SK-N-MC (cell line): ENCODE measurements at regions not wholly inside any gene's neighbourhood (a gene's known extent, or its start where the extent isn't known, plus 50 kb on each side); places are given as distances from the start of the nearest gene placed in this dataset.

ENCODE experiments used
- DNase-seq: peaks from one replicate; pipeline ENCODE4 v3.0.0-alpha.2; 2011; ENCODE audit warnings: low read depth, low spot score
- H3K27ac ChIP-seq: fragments of 200-600 bp; sonication (generic); 2 replicates; pipeline ENCODE4 v1.5.1; 2016; ENCODE audit warnings: mixed run types
- H3K36me3 ChIP-seq: fragments of 200-600 bp; sonication (generic); 2 replicates; pipeline ENCODE4 v1.6.1; 2017; ENCODE audit warnings: antibody characterized with exemption, low read length, mixed read lengths; ENCODE audit not compliant: insufficient read depth
- H3K4me3 ChIP-seq: fragments of 200-600 bp; sonication (generic); 2 replicates; pipeline ENCODE4 v1.5.1; 2016
- H3K9ac ChIP-seq: fragments of 200-600 bp; sonication (generic); 2 replicates; pipeline ENCODE4 v1.8.0; 2017; ENCODE audit warnings: mixed run types, mixed read lengths; ENCODE audit not compliant: insufficient read length
- H3K9me3 ChIP-seq: fragments of 200-600 bp; sonication (generic); 2 replicates; pipeline ENCODE4 v1.6.1; 2017; ENCODE audit warnings: low read depth, mild to moderate bottlenecking, antibody characterized with exemption, low read length, moderate library complexity, mixed read lengths
- EZH2 ChIP-seq: fragments of 200-600 bp; sonication (generic); IDR thresholded peaks from one replicate; pipeline ENCODE4 v1.6.1; 2017; ENCODE audit warnings: antibody characterized with exemption
- FOXP2 ChIP-seq: optimal IDR thresholded peaks from 2 replicates; pipeline ENCODE3; 2011; ENCODE audit warnings: mild to moderate bottlenecking, moderate library complexity; ENCODE audit not compliant: insufficient read depth; ENCODE audit errors: extremely low read length, control extremely low read depth
- POLR2AphosphoS5 ChIP-seq: IDR thresholded peaks from 2 replicates; pipeline ENCODE4 v1.6.1; 2012; ENCODE audit warnings: mild to moderate bottlenecking, low read depth, low read length, borderline replicate concordance

DNA sequence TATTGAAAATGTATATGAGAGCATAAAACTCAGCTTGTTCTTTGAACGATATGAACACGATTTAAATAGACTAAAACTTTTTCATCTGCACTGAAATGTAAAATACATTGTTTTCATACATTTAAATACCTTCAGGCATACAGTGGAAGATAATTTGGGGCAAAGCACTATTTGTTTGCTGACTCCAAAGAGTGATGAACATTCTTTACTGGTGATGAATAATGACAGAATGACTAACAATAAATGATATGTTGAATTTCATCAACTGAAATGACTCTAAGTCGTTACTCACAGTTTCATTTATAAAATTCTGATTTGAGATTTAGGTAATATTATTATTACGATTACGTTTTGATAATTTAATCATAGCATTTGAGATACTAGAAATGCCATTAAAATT lies 1160.1 kb downstream of the NLGN4X start:
- no peak for TF ChIP-seq EZH2
- TF ChIP-seq FOXP2, result no peak
- TF ChIP-seq POLR2AphosphoS5, result no peak
- Histone ChIP-seq H3K4me3 (no peak overlapping the region), H3K9me3 (no peaks in the 10 kb centered on the region), H3K9ac (no peak overlapping the region), H3K36me3 (no peaks in the 10 kb centered on the region), H3K27ac (no peak overlapping the region)
- DNase-seq, result no peak

DNA sequence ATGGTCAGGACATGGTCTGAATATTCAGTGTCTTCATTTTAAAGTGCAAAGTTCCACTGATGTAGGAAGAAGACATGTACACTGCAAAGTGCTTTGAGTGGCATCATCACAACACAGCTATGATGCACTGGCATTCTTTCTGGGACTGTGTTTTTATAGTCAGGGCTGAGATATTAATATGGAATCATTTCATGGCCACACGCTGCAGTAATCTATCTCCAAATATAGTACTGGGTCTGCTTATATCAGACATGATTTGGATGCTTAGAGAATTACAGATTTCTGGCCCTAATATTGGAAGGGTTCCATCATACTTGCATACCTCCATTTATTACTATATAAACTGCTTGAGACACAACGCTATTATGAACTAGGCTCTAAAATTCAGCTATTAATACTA lies 1170.9 kb downstream of the NLGN4X start:
- Histone ChIP-seq H3K27ac (no peak overlapping the region), H3K4me3 (no peak overlapping the region), H3K36me3 (no peaks in the 10 kb centered on the region), H3K9ac (no peak overlapping the region), H3K9me3 (no peaks in the 10 kb centered on the region)
- TF ChIP-seq FOXP2, result no peak
- no peak for TF ChIP-seq POLR2AphosphoS5
- no peak for TF ChIP-seq EZH2
- no peak for DNase-seq

DNA sequence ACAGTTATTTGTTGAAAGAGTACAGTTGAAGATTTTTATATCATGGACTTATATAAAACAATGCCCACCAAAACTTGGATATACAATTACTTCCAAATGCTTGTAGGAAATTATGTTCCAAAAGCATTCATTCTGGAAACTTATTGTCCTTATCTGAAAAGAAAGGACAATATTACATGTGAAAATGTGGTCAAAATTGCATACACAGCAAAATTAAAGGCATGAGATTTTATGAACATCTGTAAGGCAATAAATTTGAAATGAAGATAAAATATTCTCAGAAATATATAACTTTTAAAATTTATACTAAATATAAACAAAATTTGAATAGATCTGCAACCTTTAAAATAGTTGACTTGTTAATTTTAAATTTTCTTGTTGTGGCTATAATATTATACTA lies 1173.8 kb downstream of the NLGN4X start:
- Histone ChIP-seq H3K9me3 (no peaks in the 10 kb centered on the region), H3K4me3 (no peak overlapping the region), H3K27ac (no peak overlapping the region), H3K36me3 (no peaks in the 10 kb centered on the region), H3K9ac (no peak overlapping the region)
- TF ChIP-seq EZH2 (no peak), FOXP2 (no peak), POLR2AphosphoS5 (no peak)
- DNase-seq, result no peak

DNA sequence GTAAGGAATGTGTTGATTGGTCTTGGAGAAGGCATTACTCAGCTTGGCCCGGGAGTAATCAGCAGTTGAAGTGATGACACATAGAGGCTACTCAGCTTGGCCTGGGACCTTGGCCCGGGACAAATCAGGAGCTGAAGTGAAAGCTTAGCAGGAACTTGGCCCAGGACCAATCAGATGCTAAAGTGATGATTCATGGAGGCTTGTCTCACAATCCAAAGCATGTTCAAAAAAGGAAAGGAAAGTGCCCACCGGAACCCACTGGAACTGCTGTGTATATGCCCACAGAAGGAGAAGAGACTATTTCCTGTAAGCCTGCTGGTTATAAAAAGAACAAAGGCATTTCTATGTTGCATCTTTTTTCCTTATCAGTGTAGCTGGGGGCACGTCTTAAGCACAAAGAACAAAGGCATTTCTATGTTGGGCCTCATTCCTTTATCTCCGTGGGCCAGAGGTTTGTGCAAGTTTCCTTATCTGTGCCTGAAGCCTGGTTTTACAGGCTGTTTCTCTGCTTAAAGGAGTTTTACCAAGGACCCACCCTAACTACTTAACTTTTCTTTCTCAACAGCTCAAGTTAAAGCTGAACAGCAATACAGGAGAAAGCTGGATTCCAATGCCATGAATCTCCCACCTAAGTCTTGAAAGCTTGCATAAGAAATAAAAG lies 1176.7 kb downstream of the NLGN4X start:
- Histone ChIP-seq H3K9ac (no peak overlapping the region), H3K9me3 (no peaks in the 10 kb centered on the region), H3K36me3 (no peaks in the 10 kb centered on the region), H3K27ac (no peak overlapping the region), H3K4me3 (no peak overlapping the region)
- TF ChIP-seq FOXP2 (no peak), EZH2 (no peak), POLR2AphosphoS5 (no peak)
- no peak for DNase-seq

DNA sequence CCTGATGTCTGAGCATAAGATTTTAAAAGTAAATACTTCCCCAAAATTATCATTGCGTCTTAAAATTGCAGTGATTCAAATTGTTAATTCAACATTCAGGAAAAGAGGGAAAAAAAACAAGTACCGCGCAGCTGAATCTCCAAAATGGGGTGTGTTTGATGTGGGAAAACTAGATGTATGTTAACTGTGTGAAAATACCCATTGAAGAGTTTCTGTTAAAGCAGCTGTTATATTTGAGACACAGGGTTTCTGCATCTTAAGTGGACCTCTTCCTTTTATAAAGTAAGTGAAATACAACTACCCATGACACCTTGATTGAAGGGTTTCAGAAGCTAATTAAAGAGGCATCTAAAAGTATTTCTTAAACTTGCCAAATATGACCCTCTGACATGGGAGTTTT lies 1186.1 kb downstream of the NLGN4X start:
- no peak for DNase-seq
- no peak overlapping the region for H3K27ac ChIP-seq
- no peaks in the 10 kb centered on the region for H3K36me3 ChIP-seq
- no peaks in the 10 kb centered on the region for H3K9me3 ChIP-seq
- H3K4me3 ChIP-seq, result no peak overlapping the region
- TF ChIP-seq FOXP2, result no peak
- no peak for TF ChIP-seq EZH2
- no peak for TF ChIP-seq POLR2AphosphoS5
- H3K9ac ChIP-seq, result no peak overlapping the region

DNA sequence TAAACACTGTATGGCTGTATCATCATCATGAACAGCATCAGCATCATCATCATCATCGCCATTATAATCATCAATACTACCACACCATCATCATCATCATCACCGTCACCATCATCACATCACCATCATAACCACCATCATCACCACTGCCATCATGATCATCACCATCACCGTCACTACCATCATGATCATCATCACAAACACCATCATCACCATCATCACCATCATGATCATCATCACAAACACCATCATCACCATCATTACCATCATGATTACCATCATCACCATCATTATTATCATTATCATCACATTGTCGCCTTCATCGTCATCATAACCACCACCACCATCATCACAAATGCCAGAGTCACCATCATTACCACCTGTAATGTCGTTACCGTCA lies 1196.9 kb downstream of the NLGN4X start:
- Histone ChIP-seq H3K9ac (no peak overlapping the region), H3K4me3 (no peak overlapping the region), H3K36me3 (no peaks in the 10 kb centered on the region), H3K27ac (no peak overlapping the region), H3K9me3 (no peaks in the 10 kb centered on the region)
- TF ChIP-seq POLR2AphosphoS5 (no peak), FOXP2 (no peak), EZH2 (no peak)
- DNase-seq, result no peak

DNA sequence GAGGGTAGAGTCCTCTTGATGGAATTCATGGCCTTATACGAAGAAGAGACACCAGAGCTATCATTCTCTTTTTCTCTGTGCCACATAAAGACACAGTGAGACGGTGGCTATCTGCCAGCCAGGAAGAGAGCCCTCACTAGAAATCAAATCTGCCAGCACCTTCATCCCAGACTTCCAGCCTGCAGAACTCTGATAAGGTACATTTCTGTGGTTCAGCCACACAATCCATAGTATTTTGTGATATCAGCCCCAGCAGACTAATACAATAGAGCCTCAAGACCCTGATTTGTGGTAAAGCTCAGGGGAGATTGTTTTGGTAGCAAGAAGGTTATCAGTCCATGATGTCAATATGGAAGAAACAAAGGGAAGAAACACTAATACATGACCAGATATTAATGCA lies 1213.2 kb downstream of the NLGN4X start:
- Histone ChIP-seq H3K27ac (no peak overlapping the region), H3K9ac (no peak overlapping the region), H3K4me3 (no peak overlapping the region), H3K36me3 (no peaks in the 10 kb centered on the region), H3K9me3 (no peaks in the 10 kb centered on the region)
- DNase-seq, result no peak
- TF ChIP-seq FOXP2 (no peak), POLR2AphosphoS5 (no peak), EZH2 (no peak)

DNA sequence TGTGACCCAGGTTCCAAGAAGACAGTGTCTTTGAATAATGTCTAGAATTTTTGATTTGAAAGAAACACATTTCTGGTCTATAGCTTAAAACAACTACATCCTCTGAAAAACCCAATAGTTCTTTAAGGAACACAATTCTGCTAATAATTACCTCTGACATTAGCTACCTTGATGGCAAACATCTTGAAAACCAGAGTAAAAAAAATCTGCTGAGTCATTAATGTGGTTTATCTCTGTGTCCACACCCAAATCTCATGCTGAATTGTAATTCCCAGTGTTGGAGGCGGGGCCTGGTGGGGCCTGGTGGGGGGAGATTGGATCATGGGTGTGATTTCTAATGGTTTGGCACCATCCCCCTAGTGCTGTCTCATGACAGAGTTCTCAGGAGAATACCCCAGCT lies 1233.8 kb downstream of the NLGN4X start:
- H3K4me3 ChIP-seq, result no peak overlapping the region
- no peak for DNase-seq
- H3K9ac ChIP-seq, result no peak overlapping the region
- H3K27ac ChIP-seq, result no peak overlapping the region
- H3K36me3 ChIP-seq, result no peaks in the 10 kb centered on the region
- no peak for TF ChIP-seq EZH2
- TF ChIP-seq POLR2AphosphoS5, result no peak
- no peaks in the 10 kb centered on the region for H3K9me3 ChIP-seq

DNA sequence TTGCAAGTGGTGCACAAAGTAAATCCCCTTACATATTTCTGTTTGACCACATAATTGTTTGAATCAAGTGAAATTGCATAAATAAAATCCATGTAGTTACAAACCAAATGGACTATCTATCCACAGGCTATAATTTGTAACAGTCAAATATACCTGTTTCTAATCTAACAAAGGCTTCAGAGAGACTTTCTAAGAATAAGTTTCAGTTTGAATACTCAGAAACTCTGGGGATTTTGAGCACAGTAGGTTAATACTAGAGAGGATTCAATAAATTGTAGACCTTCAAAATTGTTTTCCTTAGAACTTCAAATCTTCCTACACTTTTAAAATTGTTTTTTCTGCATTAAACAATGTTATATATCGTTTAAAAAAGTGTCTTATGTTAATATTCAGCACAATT lies 1250.1 kb downstream of the NLGN4X start:
- no peak overlapping the region for H3K4me3 ChIP-seq
- no peak overlapping the region for H3K9ac ChIP-seq
- DNase-seq, result no peak
- TF ChIP-seq POLR2AphosphoS5 (no peak), FOXP2 (no peak), EZH2 (no peak)
- no peak overlapping the region for H3K27ac ChIP-seq
- no peaks in the 10 kb centered on the region for H3K36me3 ChIP-seq
- H3K9me3 ChIP-seq, result no peaks in the 10 kb centered on the region
